ENCODE measurements at regions not wholly inside any gene's neighbourhood (a gene's known extent, or its start where the extent isn't known, plus 50 kb on each side); places are given as distances from the start of the nearest gene placed in this dataset.

DNA sequence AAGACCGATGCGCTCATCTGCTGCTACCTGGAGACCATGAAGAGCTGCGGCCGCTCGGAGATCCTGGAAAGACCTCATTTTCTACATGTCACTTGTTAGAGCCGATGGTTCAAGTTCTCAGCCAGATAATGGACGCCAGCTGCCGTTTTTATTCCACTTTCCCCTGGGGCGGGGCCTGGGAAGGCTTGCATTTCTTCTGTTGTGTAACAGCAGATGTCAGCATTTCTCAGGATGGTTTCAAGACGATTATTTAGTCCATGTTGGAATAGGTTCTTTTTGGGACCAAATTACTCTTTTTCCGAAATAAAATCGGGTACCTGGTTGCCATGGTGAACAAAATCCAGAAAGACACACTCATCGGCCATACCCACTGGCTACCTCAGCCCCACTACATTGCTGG, 1418.3 kb downstream of the CDH11 start:
- H3K36me3 Mint-ChIP-seq (ENCODE audit: low read depth): no peaks in the 10 kb centered on the region
- TF ChIP-seq, protein P1, sequence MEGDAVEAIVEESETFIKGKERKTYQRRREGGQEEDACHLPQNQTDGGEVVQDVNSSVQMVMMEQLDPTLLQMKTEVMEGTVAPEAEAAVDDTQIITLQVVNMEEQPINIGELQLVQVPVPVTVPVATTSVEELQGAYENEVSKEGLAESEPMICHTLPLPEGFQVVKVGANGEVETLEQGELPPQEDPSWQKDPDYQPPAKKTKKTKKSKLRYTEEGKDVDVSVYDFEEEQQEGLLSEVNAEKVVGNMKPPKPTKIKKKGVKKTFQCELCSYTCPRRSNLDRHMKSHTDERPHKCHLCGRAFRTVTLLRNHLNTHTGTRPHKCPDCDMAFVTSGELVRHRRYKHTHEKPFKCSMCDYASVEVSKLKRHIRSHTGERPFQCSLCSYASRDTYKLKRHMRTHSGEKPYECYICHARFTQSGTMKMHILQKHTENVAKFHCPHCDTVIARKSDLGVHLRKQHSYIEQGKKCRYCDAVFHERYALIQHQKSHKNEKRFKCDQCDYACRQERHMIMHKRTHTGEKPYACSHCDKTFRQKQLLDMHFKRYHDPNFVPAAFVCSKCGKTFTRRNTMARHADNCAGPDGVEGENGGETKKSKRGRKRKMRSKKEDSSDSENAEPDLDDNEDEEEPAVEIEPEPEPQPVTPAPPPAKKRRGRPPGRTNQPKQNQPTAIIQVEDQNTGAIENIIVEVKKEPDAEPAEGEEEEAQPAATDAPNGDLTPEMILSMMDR (IDR thresholded peaks at IDR 0.05): no peak
- ChIA-PET CTCF (no interaction called here), POLR2A (no interaction called here)
- no peak for ATAC-seq (ENCODE audit: low read depth)
- no peaks in the 10 kb centered on the region for H3K27me3 Mint-ChIP-seq
- DNase-seq: no peak
- no peaks in the 10 kb centered on the region for H3K4me1 Mint-ChIP-seq
- H3K9me3 Mint-ChIP-seq: peaks cover 8% of the 10 kb centered on the region
- no peak overlapping the region for H3K27ac Mint-ChIP-seq
- no peak overlapping the region for H3K4me3 Mint-ChIP-seq
- intact Hi-C loops (cut with micrococcal nuclease): no loop called here

DNA sequence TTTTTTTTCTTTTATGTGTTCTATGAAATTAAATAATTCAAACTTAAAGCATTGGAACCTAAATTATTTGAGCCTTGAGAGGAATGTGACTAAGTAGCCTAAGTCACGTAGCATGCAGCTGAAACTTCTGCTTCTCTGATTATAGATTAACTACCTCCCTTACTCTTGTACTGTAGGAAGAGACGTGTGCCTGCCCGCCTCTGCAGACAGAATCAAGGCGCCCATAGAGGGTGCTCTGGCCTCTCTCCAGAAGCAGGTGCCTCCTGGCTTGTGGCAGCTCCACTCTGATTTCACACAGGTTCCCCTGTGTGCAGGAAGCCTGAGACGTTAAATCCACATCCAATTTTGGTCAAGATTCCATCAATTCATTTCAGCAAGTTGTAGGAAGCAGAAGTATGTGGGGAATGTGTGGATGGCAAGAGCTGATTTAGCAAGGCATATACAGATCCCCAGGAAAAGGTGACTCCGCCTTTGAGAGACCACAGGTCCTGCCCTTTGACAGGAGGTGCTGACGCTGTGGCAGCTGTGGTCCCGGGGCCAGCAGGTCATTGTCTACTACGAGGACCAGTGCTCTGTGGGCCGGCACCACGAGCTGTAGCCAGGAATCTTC, 1418.8 kb downstream of the CDH11 start:
- H3K4me1 Mint-ChIP-seq: no peaks in the 10 kb centered on the region
- H3K4me3 Mint-ChIP-seq: no peak overlapping the region
- peaks cover 8% of the 10 kb centered on the region for H3K9me3 Mint-ChIP-seq
- intact Hi-C loops (cut with micrococcal nuclease): no loop called here
- no peak for DNase-seq
- no peak overlapping the region for H3K27ac Mint-ChIP-seq
- no peak for ATAC-seq (ENCODE audit: low read depth)
- no peaks in the 10 kb centered on the region for H3K27me3 Mint-ChIP-seq
- no peaks in the 10 kb centered on the region for H3K36me3 Mint-ChIP-seq (ENCODE audit: low read depth)
- CTCF ChIA-PET: no interaction called here
- TF ChIP-seq, protein P1 (IDR thresholded peaks at IDR 0.05): no peak
- POLR2A ChIA-PET: no interaction called here

DNA sequence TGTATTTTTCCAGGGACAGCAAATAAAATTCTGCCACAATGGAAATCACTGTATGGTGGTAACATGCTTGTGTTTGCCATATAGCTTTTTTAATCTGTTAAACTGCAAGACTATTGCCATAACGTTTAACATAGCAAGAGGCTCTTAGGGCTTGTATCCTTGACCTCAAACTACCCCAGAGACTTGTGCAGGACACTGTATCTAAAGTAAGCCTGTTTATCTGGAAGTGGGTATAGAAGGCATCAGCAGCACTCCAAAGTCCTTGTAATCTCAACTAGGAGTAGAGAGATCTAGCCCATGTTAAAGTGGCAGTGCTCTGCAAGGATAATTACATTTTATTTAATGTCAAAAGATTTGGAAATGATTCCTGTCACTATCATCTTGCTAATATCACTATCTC, 1424.1 kb downstream of the CDH11 start:
- H3K9me3 Mint-ChIP-seq: peaks cover 15% of the 10 kb centered on the region
- H3K36me3 Mint-ChIP-seq (ENCODE audit: low read depth): no peaks in the 10 kb centered on the region
- no peaks in the 10 kb centered on the region for H3K27me3 Mint-ChIP-seq
- ATAC-seq (ENCODE audit: low read depth): no peak
- no peak overlapping the region for H3K4me3 Mint-ChIP-seq
- intact Hi-C loops (cut with micrococcal nuclease): no loop called here
- no peak for DNase-seq
- TF ChIP-seq, protein P1 (IDR thresholded peaks at IDR 0.05): no peak
- ChIA-PET CTCF (no interaction called here), POLR2A (no interaction called here)
- no peaks in the 10 kb centered on the region for H3K4me1 Mint-ChIP-seq
- H3K27ac Mint-ChIP-seq: no peak overlapping the region

DNA sequence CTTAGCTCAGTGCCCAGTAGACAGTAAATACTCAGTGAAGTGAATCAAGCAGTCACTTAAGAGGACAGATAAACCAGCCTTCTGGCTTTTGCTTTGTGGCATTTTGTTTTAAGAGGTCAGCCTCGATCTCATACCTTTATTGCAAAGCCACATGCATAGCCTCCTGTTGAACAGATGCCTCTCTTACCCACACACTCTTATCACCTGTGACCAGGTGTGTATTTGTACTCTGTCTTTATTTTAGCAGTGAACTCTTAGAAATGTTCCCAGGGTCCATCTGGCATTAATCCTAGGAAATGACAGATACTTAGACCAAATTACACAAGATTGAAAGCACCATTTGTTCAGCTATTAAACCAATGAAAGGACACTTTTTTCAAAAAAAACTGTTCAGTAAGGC, 1426.5 kb downstream of the CDH11 start:
- Mint-ChIP-seq H3K27ac (no peak overlapping the region), H3K27me3 (no peaks in the 10 kb centered on the region), H3K4me3 (no peak overlapping the region), H3K4me1 (no peaks in the 10 kb centered on the region), H3K9me3 (peaks cover 12% of the 10 kb centered on the region), H3K36me3 (ENCODE audit: low read depth) (no peaks in the 10 kb centered on the region)
- ATAC-seq (ENCODE audit: low read depth): no peak
- intact Hi-C loops (cut with micrococcal nuclease): no loop called here
- ChIA-PET CTCF (no interaction called here), POLR2A (no interaction called here)
- TF ChIP-seq, protein P1 (IDR thresholded peaks at IDR 0.05): no peak
- DNase-seq: no peak

DNA sequence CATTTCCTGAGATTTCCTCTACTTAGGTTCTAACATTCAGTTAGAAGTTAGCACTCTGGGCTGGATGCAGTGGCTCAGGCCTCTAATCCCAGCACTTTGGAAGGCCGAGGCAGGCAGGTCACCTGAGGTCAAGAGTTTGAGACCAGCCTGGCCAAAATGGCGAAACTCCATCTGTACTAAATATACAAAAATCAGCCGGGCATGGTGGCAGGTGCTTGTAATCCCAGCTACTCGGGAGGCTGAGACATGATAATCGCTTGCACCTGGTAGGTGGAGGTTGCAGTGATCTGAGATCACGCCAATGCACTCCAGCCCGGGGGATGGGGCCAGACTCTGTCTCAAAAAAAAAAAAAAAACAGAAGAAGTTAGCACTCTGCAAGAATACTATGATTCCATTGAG, 1430.9 kb downstream of the CDH11 start:
- H3K36me3 Mint-ChIP-seq (ENCODE audit: low read depth): no peaks in the 10 kb centered on the region
- TF ChIP-seq, protein P1 (IDR thresholded peaks at IDR 0.05): no peak
- H3K27ac Mint-ChIP-seq: no peak overlapping the region
- ATAC-seq (ENCODE audit: low read depth): no peak
- H3K4me1 Mint-ChIP-seq: no peaks in the 10 kb centered on the region
- H3K4me3 Mint-ChIP-seq: no peak overlapping the region
- ChIA-PET CTCF (no interaction called here), POLR2A (no interaction called here)
- H3K27me3 Mint-ChIP-seq: no peaks in the 10 kb centered on the region
- intact Hi-C loops (cut with micrococcal nuclease): no loop called here
- DNase-seq: no peak
- H3K9me3 Mint-ChIP-seq: peaks cover 14% of the 10 kb centered on the region

Data from activated B cell treated with CpG ODN at 0.5 μM for 24 hours (primary cell).